ENCODE measurements at regions not wholly inside any gene's neighbourhood (a gene's known extent, or its start where the extent isn't known, plus 50 kb on each side); places are given as distances from the start of the nearest gene placed in this dataset.

DNA sequence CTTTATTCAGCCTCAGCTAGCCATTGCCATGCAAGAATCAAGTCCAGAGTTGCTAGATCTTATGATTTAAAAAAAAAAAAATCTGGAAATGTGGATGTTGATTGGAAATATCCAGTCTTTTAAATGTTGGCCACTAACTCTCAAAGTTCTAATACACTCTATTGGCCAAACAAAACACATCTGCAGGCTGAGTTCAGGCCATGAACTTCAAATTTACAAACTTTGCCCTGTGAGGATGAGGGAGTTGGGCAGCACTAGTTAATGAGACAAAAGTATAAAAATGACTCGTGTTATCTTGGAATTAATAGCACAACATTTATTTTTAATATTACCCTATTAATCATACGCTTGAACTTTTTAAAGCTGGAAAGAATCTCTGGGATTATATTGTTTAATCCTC, 432.3 kb downstream of the PLPP3 start:
- TF ChIP-seq, protein P1, sequence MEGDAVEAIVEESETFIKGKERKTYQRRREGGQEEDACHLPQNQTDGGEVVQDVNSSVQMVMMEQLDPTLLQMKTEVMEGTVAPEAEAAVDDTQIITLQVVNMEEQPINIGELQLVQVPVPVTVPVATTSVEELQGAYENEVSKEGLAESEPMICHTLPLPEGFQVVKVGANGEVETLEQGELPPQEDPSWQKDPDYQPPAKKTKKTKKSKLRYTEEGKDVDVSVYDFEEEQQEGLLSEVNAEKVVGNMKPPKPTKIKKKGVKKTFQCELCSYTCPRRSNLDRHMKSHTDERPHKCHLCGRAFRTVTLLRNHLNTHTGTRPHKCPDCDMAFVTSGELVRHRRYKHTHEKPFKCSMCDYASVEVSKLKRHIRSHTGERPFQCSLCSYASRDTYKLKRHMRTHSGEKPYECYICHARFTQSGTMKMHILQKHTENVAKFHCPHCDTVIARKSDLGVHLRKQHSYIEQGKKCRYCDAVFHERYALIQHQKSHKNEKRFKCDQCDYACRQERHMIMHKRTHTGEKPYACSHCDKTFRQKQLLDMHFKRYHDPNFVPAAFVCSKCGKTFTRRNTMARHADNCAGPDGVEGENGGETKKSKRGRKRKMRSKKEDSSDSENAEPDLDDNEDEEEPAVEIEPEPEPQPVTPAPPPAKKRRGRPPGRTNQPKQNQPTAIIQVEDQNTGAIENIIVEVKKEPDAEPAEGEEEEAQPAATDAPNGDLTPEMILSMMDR (IDR thresholded peaks at IDR 0.05): no peak
- no peak for TF ChIP-seq POLR2A (IDR thresholded peaks at IDR 0.05)

Data from lower leg skin (tissue), 3 donors.